ENCODE measurements at regions not wholly inside any gene's neighbourhood (a gene's known extent, or its start where the extent isn't known, plus 50 kb on each side); places are given as distances from the start of the nearest gene placed in this dataset.

GRCh38 chr3:107247116-107247515 lies 130.1 kb upstream of the CCDC54 start:
- Histone ChIP-seq H2AFZ (no peak overlapping the region), H4K20me1 (replicated peaks; ENCODE audit: insufficient read depth) (no peaks in the 10 kb centered on the region), H3K79me2 (replicated peaks; ENCODE audit: insufficient read depth) (no peaks in the 10 kb centered on the region), H3K27ac (ENCODE audit: low read depth) (no peak overlapping the region), H3K27me3 (ENCODE audit: insufficient read depth) (no peaks in the 10 kb centered on the region), H3K4me2 (no peak overlapping the region), H3K4me3 (no peak overlapping the region), H3F3A (replicated peaks; ENCODE audit: low read depth) (no peaks in the 10 kb centered on the region), H3K4me1 (ENCODE audit: insufficient read depth) (no peaks in the 10 kb centered on the region), H3K9me2 (ENCODE audit: insufficient read depth) (no peaks in the 10 kb centered on the region), H3K36me3 (ENCODE audit: insufficient read depth) (no peaks in the 10 kb centered on the region)
- TF ChIP-seq CREB1 (CRISPR knock-in tag; IDR thresholded peaks at IDR 0.05; ENCODE audit: low read depth) (no peak), ZNF331 (CRISPR knock-in tag; IDR thresholded peaks at IDR 0.05; ENCODE audit: low read depth) (no peak), STAT1 (IDR thresholded peaks at IDR 0.05; ENCODE audit: unreplicated experiment) (no peak), EZH2 (IDR thresholded peaks at IDR 0.05; ENCODE audit: low read depth, unreplicated experiment) (no peak)
- no peaks in the 10 kb centered on the region for H3K4me1 Mint-ChIP-seq
- no peak overlapping the region for H3K4me3 Mint-ChIP-seq
- no peaks in the 10 kb centered on the region for H3K36me3 Mint-ChIP-seq (ENCODE audit: low read depth)
- no peak overlapping the region for H3K27ac Mint-ChIP-seq
- H3K27me3 Mint-ChIP-seq (ENCODE audit: insufficient read depth, low read depth, poor library complexity): no peaks in the 10 kb centered on the region
- no peak for ATAC-seq
- H3K9me3 Mint-ChIP-seq: no peaks in the 10 kb centered on the region
- no peak for DNase-seq (ENCODE audit: low spot score)

DNA sequence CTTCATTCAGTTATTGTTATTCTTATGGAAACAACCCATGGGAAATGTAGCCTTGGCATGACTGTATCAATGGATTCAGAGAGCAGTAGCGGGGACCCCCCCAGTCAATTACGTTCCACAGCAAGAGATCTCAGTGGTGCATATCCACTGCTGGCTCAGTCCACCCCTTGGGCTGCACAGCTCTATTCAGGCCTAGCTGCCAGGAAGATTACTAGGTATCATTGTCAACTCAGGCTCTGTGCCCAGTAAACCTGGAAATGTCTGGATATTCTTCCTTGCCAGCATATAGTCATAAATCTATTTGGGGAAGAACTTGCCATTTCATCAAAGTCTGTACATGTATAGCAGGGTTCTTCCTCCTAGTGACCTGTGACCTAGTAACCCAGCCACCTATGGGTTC lies 128.1 kb upstream of the CCDC54 start:
- Mint-ChIP-seq H3K4me1 (no peaks in the 10 kb centered on the region), H3K27me3 (ENCODE audit: insufficient read depth, low read depth, poor library complexity) (no peaks in the 10 kb centered on the region), H3K4me3 (no peak overlapping the region), H3K36me3 (ENCODE audit: low read depth) (no peaks in the 10 kb centered on the region), H3K9me3 (no peaks in the 10 kb centered on the region), H3K27ac (no peak overlapping the region)
- Histone ChIP-seq H3K79me2 (replicated peaks; ENCODE audit: insufficient read depth) (no peaks in the 10 kb centered on the region), H3K9me2 (ENCODE audit: insufficient read depth) (no peaks in the 10 kb centered on the region), H3K4me1 (ENCODE audit: insufficient read depth) (no peaks in the 10 kb centered on the region), H3K27me3 (ENCODE audit: insufficient read depth) (no peaks in the 10 kb centered on the region), H3K4me3 (no peak overlapping the region), H2AFZ (no peak overlapping the region), H3K36me3 (ENCODE audit: insufficient read depth) (no peaks in the 10 kb centered on the region), H3K27ac (ENCODE audit: low read depth) (no peak overlapping the region), H4K20me1 (replicated peaks; ENCODE audit: insufficient read depth) (no peaks in the 10 kb centered on the region), H3K4me2 (no peak overlapping the region), H3F3A (replicated peaks; ENCODE audit: low read depth) (no peaks in the 10 kb centered on the region)
- ATAC-seq: no peak
- no peak for DNase-seq (ENCODE audit: low spot score)
- TF ChIP-seq STAT1 (IDR thresholded peaks at IDR 0.05; ENCODE audit: unreplicated experiment) (no peak), JUNB (IDR thresholded peaks at IDR 0.05; ENCODE audit: unreplicated experiment) (no peak), EZH2phosphoT487 (IDR thresholded peaks at IDR 0.05; ENCODE audit: unreplicated experiment) (no peak), ZNF114 (CRISPR knock-in tag; IDR thresholded peaks at IDR 0.05) (no peak), NANOG (IDR thresholded peaks at IDR 0.05; ENCODE audit: borderline replicate concordance) (no peak), ZNF331 (CRISPR knock-in tag; IDR thresholded peaks at IDR 0.05; ENCODE audit: low read depth) (no peak), CREB1 (CRISPR knock-in tag; IDR thresholded peaks at IDR 0.05; ENCODE audit: low read depth) (no peak), CTCF (conservative IDR thresholded peaks at IDR 0.05; ENCODE audit: low read depth in 2 of 2) (no peak), EZH2 (IDR thresholded peaks at IDR 0.05; ENCODE audit: low read depth, unreplicated experiment) (no peak), POLR2AphosphoS5 (IDR thresholded peaks at IDR 0.05; ENCODE audit: low read depth) (no peak)
- TF ChIP-seq, protein P1, sequence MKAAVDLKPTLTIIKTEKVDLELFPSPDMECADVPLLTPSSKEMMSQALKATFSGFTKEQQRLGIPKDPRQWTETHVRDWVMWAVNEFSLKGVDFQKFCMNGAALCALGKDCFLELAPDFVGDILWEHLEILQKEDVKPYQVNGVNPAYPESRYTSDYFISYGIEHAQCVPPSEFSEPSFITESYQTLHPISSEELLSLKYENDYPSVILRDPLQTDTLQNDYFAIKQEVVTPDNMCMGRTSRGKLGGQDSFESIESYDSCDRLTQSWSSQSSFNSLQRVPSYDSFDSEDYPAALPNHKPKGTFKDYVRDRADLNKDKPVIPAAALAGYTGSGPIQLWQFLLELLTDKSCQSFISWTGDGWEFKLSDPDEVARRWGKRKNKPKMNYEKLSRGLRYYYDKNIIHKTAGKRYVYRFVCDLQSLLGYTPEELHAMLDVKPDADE (IDR thresholded peaks at IDR 0.05): no peak
- TF ChIP-seq, protein P2, sequence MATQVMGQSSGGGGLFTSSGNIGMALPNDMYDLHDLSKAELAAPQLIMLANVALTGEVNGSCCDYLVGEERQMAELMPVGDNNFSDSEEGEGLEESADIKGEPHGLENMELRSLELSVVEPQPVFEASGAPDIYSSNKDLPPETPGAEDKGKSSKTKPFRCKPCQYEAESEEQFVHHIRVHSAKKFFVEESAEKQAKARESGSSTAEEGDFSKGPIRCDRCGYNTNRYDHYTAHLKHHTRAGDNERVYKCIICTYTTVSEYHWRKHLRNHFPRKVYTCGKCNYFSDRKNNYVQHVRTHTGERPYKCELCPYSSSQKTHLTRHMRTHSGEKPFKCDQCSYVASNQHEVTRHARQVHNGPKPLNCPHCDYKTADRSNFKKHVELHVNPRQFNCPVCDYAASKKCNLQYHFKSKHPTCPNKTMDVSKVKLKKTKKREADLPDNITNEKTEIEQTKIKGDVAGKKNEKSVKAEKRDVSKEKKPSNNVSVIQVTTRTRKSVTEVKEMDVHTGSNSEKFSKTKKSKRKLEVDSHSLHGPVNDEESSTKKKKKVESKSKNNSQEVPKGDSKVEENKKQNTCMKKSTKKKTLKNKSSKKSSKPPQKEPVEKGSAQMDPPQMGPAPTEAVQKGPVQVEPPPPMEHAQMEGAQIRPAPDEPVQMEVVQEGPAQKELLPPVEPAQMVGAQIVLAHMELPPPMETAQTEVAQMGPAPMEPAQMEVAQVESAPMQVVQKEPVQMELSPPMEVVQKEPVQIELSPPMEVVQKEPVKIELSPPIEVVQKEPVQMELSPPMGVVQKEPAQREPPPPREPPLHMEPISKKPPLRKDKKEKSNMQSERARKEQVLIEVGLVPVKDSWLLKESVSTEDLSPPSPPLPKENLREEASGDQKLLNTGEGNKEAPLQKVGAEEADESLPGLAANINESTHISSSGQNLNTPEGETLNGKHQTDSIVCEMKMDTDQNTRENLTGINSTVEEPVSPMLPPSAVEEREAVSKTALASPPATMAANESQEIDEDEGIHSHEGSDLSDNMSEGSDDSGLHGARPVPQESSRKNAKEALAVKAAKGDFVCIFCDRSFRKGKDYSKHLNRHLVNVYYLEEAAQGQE (IDR thresholded peaks at IDR 0.05; ENCODE audit: unreplicated experiment): no peak

Data from GM23338 (cell line).